ENCODE measurements at regions not wholly inside any gene's neighbourhood (a gene's known extent, or its start where the extent isn't known, plus 50 kb on each side); places are given as distances from the start of the nearest gene placed in this dataset.

DNA sequence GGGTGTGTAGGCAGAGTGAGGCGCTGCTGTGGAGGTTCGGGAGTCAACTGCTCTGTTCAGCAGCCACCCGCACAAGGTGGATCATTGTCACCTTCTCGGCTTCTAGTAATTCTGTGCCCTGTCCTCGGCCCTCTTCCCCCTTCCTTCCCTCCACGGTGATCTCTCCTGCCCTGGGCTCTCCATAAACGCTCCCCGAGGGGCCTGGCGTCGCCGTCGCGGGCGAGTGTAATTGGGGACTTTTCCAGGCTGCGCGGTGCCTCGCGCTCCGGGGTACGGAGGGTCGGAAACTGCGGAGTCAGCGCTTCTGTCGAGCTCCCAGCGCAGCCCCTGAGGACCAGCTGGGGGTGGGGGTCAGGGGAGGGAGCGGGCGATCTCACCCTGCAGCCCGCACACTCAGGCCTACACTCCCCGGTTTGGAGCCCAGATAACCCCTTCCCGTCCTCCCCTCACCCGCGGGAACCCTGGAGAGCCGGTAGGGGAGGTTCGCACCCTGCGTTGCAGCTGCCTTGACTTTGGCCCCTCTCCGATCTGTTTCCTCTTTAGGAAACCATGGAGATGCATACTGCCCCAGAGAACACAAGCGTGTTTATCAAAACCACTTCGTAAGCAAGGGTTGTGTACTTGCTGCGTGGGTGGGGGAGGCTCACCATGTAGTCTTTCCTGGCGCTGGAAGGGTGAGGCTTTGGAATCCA is 188.3 kb upstream of the ZNF618 start:
- Histone ChIP-seq H3K27ac (no peak overlapping the region), H3K4me3 (peak overlapping the region in 2 of 5 donors; percentile 11 to 12), H3K4me1 (replicated peaks in 1 of 2) (peaks cover 0 to 8% of the 10 kb centered on the region in 2 donors)
- 9 to 33% (median 23%) methylated on average over 4 to 23 of the region's 40 CpGs; no CpG with 5 or more reads in 6 of the 10 experiments for WGBS, 10 experiments
- ATAC-seq (replicated peaks in 6 of 8): peak in 7 of 8 experiments; percentile 12 to 75 (median 67)
- in situ Hi-C loops (cut with MboI; ENCODE audit: low pct_unique_long_range_greater_than_20kb in 2 of 9, low sequenced_read_pairs in 9 of 9, unreplicated experiment in 9 of 9): loop anchor here in 1 of 9 experiments (25.0 kb wide), 1 partner anchor 599 kb away; no protein-coding TSS in a partner anchor

DNA sequence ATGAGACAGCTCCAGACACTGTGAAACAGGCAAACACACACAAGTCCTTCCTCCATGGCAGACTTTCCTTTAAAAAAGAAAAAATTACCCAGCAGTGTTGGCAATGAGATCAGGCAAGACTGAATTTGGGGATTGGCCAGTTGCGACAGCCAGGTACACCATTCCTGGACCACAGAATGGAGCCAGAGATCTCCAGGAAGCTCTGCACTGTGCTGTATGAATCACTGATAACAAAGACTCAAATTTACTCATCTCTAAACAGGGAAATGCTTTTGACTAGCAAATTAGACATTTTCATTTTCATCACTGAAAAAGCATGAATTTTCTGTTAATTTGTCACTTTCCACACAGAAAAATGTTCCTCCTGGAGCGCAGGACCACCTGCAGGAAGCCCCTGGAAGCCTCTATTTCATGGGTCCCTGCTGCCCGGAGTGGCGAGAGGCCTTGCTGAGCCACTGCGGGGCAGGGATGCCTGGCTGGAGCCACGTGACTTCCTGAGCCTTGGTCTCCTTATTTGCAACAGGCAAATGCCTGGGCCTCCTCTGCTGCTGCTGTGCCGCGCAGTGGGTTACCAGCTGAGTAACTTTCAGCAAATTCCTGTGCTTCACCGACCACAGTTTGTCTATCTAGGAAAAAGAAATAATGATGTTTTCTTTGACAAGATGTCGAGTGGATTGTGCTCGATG is 185.9 kb upstream of the ZNF618 start:
- Histone ChIP-seq H3K27ac (no peak overlapping the region), H3K4me3 (no peak overlapping the region), H3K4me1 (replicated peaks in 1 of 2) (peaks cover 0 to 8% of the 10 kb centered on the region in 2 donors)
- 40 to 100% (median 61%) methylated on average over 1 to 11 of the region's 11 CpGs; no CpG with 5 or more reads in 1 of the 10 experiments for WGBS, 10 experiments
- in situ Hi-C loops (cut with MboI; ENCODE audit: low pct_unique_long_range_greater_than_20kb in 2 of 9, low sequenced_read_pairs in 9 of 9, unreplicated experiment in 9 of 9): loop anchor here in 1 of 9 experiments (25.0 kb wide), 1 partner anchor 597 kb away; no protein-coding TSS in a partner anchor
- peak in 1 of 8 experiments; percentile 37 for ATAC-seq (replicated peaks in 6 of 8)

DNA sequence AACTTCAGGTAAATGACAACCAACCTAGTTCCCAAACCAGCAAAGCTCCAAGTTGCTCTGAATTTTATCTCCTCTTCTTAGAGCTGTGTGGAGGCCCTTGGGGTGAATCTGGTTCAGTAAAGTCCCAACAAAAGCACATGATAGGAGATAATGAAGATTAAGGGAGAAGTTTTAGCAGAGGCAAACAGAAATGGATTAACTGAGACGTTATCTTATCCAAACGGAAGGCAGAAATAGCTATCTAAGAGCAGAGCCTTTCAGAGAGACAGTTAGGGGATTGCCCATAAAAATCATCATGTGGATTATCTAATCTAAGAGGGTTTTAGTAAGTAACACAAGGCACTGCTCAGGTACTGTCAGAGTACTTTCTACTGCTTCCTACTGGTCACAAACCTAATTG is 183.9 kb upstream of the ZNF618 start:
- whole genome bisulfite sequencing, 10 experiments: 25 to 100% (median 89%) methylated on average over 1 to 2 of the region's 2 CpGs; no CpG with 5 or more reads in 2 of the 10 experiments
- in situ Hi-C loops (cut with MboI; ENCODE audit: low pct_unique_long_range_greater_than_20kb in 2 of 9, low sequenced_read_pairs in 9 of 9, unreplicated experiment in 9 of 9): loop anchor here in 1 of 9 experiments (25.0 kb wide), 1 partner anchor 595 kb away; no protein-coding TSS in a partner anchor
- Histone ChIP-seq H3K4me3 (no peak overlapping the region), H3K27ac (no peak overlapping the region), H3K4me1 (replicated peaks in 1 of 2) (peaks cover 0 to 8% of the 10 kb centered on the region in 2 donors)
- ATAC-seq (replicated peaks in 6 of 8): no peak

GRCh38 chr9:113694912-113695311 is 181.2 kb upstream of the ZNF618 start:
- H3K4me1 ChIP-seq (replicated peaks in 1 of 2): no peaks in the 10 kb centered on the region
- ATAC-seq (replicated peaks in 6 of 8): no peak
- in situ Hi-C loops (cut with MboI; ENCODE audit: low pct_unique_long_range_greater_than_20kb in 2 of 9, low sequenced_read_pairs in 9 of 9, unreplicated experiment in 9 of 9): loop anchor here in 1 of 9 experiments (25.0 kb wide), 1 partner anchor 592 kb away; no protein-coding TSS in a partner anchor
- WGBS, 10 experiments: 0 to 100% (median 63%) methylated on average over 1 to 3 of the region's 4 CpGs; no CpG with 5 or more reads in 3 of the 10 experiments
- H3K4me3 ChIP-seq: no peak overlapping the region
- no peak overlapping the region for H3K27ac ChIP-seq

DNA sequence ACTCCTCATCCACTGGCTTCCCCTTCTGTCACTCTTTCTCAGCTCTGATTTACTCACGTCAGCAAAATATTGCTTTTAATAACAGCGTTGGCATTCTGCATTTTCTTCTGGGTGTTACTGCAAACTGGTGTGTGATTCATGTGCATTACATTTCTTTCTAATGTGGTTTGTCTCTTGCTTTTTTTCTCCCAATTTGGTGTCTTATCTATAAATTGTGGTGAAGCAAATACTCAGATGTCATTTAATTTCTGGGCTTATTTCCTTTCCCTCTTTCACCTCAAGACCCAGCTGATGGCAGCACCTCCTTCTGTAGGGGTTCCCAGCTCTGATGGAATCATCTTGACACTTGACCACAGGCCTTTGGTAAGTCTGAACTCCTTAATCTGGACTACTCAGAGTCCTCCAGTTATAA is 180.7 kb upstream of the ZNF618 start:
- WGBS, 10 experiments: 0 to 100% (median 40%) methylated on average over 1 to 2 of the region's 2 CpGs; no CpG with 5 or more reads in 3 of the 10 experiments
- peak in 2 of 8 experiments; percentile 58 to 65 for ATAC-seq (replicated peaks in 6 of 8)
- H3K4me3 ChIP-seq: no peak overlapping the region
- no peaks in the 10 kb centered on the region for H3K4me1 ChIP-seq (replicated peaks in 1 of 2)
- in situ Hi-C loops (cut with MboI; ENCODE audit: low pct_unique_long_range_greater_than_20kb in 2 of 9, low sequenced_read_pairs in 9 of 9, unreplicated experiment in 9 of 9): loop anchor here in 1 of 9 experiments (25.0 kb wide), 1 partner anchor 592 kb away; no protein-coding TSS in a partner anchor
- H3K27ac ChIP-seq: no peak overlapping the region

GRCh38 chr9:113695901-113696300 is 180.2 kb upstream of the ZNF618 start:
- peak in 2 of 8 experiments; percentile 73 to 87 for ATAC-seq (replicated peaks in 6 of 8)
- H3K4me3 ChIP-seq: no peak overlapping the region
- no peaks in the 10 kb centered on the region for H3K4me1 ChIP-seq (replicated peaks in 1 of 2)
- 33 to 86% (median 60%) methylated on average over 1 to 2 of the region's 2 CpGs; no CpG with 5 or more reads in 3 of the 10 experiments for WGBS, 10 experiments
- in situ Hi-C loops (cut with MboI; ENCODE audit: low pct_unique_long_range_greater_than_20kb in 2 of 9, low sequenced_read_pairs in 9 of 9, unreplicated experiment in 9 of 9): loop anchor here in 1 of 9 experiments (25.0 kb wide), 1 partner anchor 591 kb away; no protein-coding TSS in a partner anchor
- H3K27ac ChIP-seq: no peak overlapping the region

GRCh38 chr9:113701774-113702755 is 174.0 kb upstream of the ZNF618 start:
- ATAC-seq (replicated peaks in 6 of 8): peak in 2 of 8 experiments; percentile 20 to 95

GRCh38 chr9:113705306-113705927 is 170.7 kb upstream of the ZNF618 start:
- no peak overlapping the region for H3K27ac ChIP-seq
- ATAC-seq (replicated peaks in 6 of 8): no peak
- WGBS, 10 experiments: 64 to 100% (median 84%) methylated on average over 2 to 6 of the region's 6 CpGs; no CpG with 5 or more reads in 1 of the 10 experiments
- H3K4me1 ChIP-seq (replicated peaks in 1 of 2): no peaks in the 10 kb centered on the region
- in situ Hi-C loops (cut with MboI; ENCODE audit: low pct_unique_long_range_greater_than_20kb in 2 of 9, low sequenced_read_pairs in 9 of 9, unreplicated experiment in 9 of 9): loop anchor here in 1 of 9 experiments (25.0 kb wide), 1 partner anchor 332 kb away; no protein-coding TSS in a partner anchor
- no peak overlapping the region for H3K4me3 ChIP-seq

More at GRCh38 chr9:113701774-113702755, 174.0 kb upstream of the ZNF618 start:
- Histone ChIP-seq H3K4me1 (replicated peaks in 1 of 2) (no peaks in the 10 kb centered on the region), H3K27ac (no peak overlapping the region), H3K4me3 (no peak overlapping the region)
- WGBS, 10 experiments: 10 to 84% (median 36%) methylated on average over 1 to 14 of the region's 17 CpGs; no CpG with 5 or more reads in 2 of the 10 experiments
- in situ Hi-C loops (cut with MboI; ENCODE audit: low pct_unique_long_range_greater_than_20kb in 2 of 9, low sequenced_read_pairs in 9 of 9, unreplicated experiment in 9 of 9): loop anchor here in 1 of 9 experiments (25.0 kb wide), 1 partner anchor 335 kb away; no protein-coding TSS in a partner anchor

DNA sequence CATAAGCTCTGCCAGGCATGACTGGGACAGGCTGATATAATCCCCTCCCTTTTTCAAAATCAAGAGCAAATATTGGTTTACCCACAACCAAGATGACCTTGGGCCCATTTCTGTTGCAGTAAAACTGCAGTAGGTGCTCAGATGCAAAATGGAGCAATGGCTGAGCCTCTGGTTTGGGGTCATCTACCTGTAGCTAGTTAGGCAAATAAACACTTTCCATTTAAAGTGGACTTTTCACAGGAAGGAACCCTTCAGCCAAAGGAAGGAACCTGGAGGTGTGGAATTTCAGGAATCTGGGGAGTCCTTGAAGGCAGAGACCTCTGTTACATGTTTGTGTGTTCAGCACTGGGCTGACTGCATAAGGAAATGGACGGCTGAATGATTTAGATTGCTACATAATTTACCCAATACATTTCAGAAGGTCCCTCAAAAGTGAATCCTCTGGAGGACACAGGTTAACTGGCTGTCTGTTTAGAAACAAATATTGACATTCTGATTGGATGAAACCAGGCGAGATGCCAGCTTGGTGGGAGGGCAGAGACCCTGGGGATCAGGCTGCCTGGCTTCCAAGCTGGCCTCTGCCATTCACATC is 170.1 kb upstream of the ZNF618 start:
- 0 to 71% (median 50%) methylated on average over 1 to 2 of the region's 2 CpGs; no CpG with 5 or more reads in 2 of the 10 experiments for WGBS, 10 experiments
- in situ Hi-C loops (cut with MboI; ENCODE audit: low pct_unique_long_range_greater_than_20kb in 2 of 9, low sequenced_read_pairs in 9 of 9, unreplicated experiment in 9 of 9): loop anchor here in 1 of 9 experiments (25.0 kb wide), 1 partner anchor 331 kb away; no protein-coding TSS in a partner anchor
- Histone ChIP-seq H3K4me1 (replicated peaks in 1 of 2) (no peaks in the 10 kb centered on the region), H3K4me3 (no peak overlapping the region), H3K27ac (no peak overlapping the region)
- ATAC-seq (replicated peaks in 6 of 8): no peak

DNA sequence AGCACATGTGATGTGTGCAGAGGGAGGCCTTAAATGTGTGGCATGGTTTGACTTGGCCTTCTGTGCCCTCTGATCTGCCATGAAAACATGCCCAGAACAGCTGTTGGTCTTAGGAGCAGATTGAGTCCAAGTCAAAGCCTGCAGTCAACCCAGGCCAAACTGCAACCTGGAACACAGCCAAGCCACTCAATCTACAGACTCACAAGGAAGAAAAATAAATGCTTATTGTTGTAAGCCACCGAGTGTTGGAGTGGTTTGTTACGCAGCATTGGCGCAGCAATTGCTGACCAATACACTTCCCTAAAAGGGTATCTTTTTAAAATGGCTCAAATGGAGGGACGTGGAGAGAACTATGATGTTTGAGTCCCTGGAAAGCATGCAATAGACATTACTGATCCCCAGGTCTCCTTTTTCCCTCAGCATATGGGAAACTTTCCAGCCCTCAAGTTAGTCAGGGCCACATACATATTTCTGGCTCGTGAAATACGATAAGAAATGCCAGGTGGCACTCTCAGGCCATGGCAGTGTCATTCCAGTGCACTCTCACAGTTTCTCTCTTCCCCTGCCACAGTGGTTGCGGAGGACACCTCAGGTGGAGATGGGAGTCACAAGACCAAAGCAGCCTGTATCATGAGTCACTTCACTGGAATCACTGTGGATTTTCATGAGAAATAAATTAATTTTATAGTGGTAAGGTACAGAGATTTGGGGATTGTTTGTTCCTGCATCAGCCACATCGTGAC is 168.0 kb upstream of the ZNF618 start:
- peak in 1 of 8 experiments; percentile 11 for ATAC-seq (replicated peaks in 6 of 8)
- no peak overlapping the region for H3K4me3 ChIP-seq
- 14 to 88% (median 65%) methylated on average over 1 to 8 of the region's 8 CpGs; no CpG with 5 or more reads in 2 of the 10 experiments for WGBS, 10 experiments

More for the DNA sequence above, 168.0 kb upstream of the ZNF618 start:
- in situ Hi-C loops (cut with MboI; ENCODE audit: low pct_unique_long_range_greater_than_20kb in 2 of 9, low sequenced_read_pairs in 9 of 9, unreplicated experiment in 9 of 9): loop anchor here in 1 of 9 experiments (25.0 kb wide), 1 partner anchor 329 kb away; no protein-coding TSS in a partner anchor
- no peaks in the 10 kb centered on the region for H3K4me1 ChIP-seq (replicated peaks in 1 of 2)
- no peak overlapping the region for H3K27ac ChIP-seq

All from motor neuron (in vitro differentiated cells).